Endothelial cell of umbilical vein (primary cell): ENCODE measurements at regions not wholly inside any gene's neighbourhood (a gene's known extent, or its start where the extent isn't known, plus 50 kb on each side); places are given as distances from the start of the nearest gene placed in this dataset.
"Not testable (repeated sequence)": the region's sequence is repeated elsewhere in the genome, so short reads cannot be mapped to it uniquely, and the experiment has no call there.

ENCODE experiments used
- CTCF ChIP-seq, 2 donors: IDR thresholded peaks; 1 replicate in 1 of 2; 2 replicates in 1 of 2; pipeline ENCODE4 v1.5.1; 2011; ENCODE audit warnings: low read length in 2 of 2, mild to moderate bottlenecking in 2 of 2, moderate library complexity in 2 of 2, control low read depth in 1 of 2, inconsistent platforms in 1 of 2, low read depth in 1 of 2; ENCODE audit not compliant: insufficient read depth in 1 of 2; ENCODE audit errors: extremely low read depth in 1 of 2
- MAX ChIP-seq: IDR thresholded peaks from 2 replicates; pipeline ENCODE4 v1.6.1; 2011; ENCODE audit not compliant: insufficient read depth, insufficient read length
- POLR2A ChIP-seq: IDR thresholded peaks from 2 replicates; pipeline ENCODE4 v1.6.1; 2012; ENCODE audit warnings: low read depth, mild to moderate bottlenecking, control low read depth, low read length

GRCh38 chr16:29237023-29237422 lies 169.5 kb downstream of the NPIPB11 start:
- not testable (repeated sequence) for TF ChIP-seq CTCF (IDR thresholded peaks at IDR 0.05; ENCODE audit: extremely low read depth in 1 of 2, insufficient read depth in 1 of 2, low read depth in 1 of 2, low read length in 2 of 2); MAX; POLR2A
